H9 (cell line): ENCODE measurements at regions not wholly inside any gene's neighbourhood (a gene's known extent, or its start where the extent isn't known, plus 50 kb on each side); places are given as distances from the start of the nearest gene placed in this dataset.

Source experiments
- DNase-seq: peaks from one replicate; pipeline ENCODE4 v3.0.0-alpha.2; 2017
- H2AFZ ChIP-seq: one replicate; pipeline ENCODE4 v1.6.1; 2013; ENCODE audit warnings: mild to moderate bottlenecking, low read length, control low read depth, moderate library complexity
- H2AK5ac ChIP-seq: 2 replicates; pipeline ENCODE4 v1.6.1; 2013; ENCODE audit warnings: low read length, control low read depth, mixed read lengths; ENCODE audit not compliant: insufficient read length
- H2BK120ac ChIP-seq: one replicate; pipeline ENCODE4 v1.6.1; 2013; ENCODE audit warnings: low read depth, mild to moderate bottlenecking, low read length, control low read depth, inconsistent platforms; ENCODE audit not compliant: poor library complexity, severe bottlenecking
- H2BK12ac ChIP-seq: 2 replicates; pipeline ENCODE4 v1.6.1; 2013; ENCODE audit warnings: low read length, control low read depth, mixed read lengths, low read depth; ENCODE audit not compliant: insufficient read length
- H2BK15ac ChIP-seq: 2 replicates; pipeline ENCODE4 v1.6.1; 2013; ENCODE audit warnings: low read depth, low read length, control low read depth
- H2BK20ac ChIP-seq: one replicate; pipeline ENCODE4 v1.6.1; 2013; ENCODE audit warnings: low read depth, mild to moderate bottlenecking, low read length, control low read depth, inconsistent platforms; ENCODE audit not compliant: poor library complexity, severe bottlenecking
- H2BK5ac ChIP-seq: 2 replicates; pipeline ENCODE4 v1.6.1; 2013; ENCODE audit warnings: low read length, control low read depth, mixed read lengths; ENCODE audit not compliant: insufficient read length
- H3K14ac ChIP-seq: 2 replicates; pipeline ENCODE4 v1.6.1; 2013; ENCODE audit warnings: low read length, control low read depth; ENCODE audit not compliant: insufficient read depth
- H3K18ac ChIP-seq: 2 replicates; pipeline ENCODE4 v1.6.1; 2013; ENCODE audit warnings: low read depth, mild to moderate bottlenecking, mixed read lengths, low read length, control low read depth; ENCODE audit not compliant: insufficient read length
- H3K23ac ChIP-seq: 2 replicates; pipeline ENCODE4 v1.6.1; 2013; ENCODE audit warnings: low read length, control low read depth, mixed read lengths, low read depth; ENCODE audit not compliant: insufficient read length
- H3K23me2 ChIP-seq: 2 replicates; pipeline ENCODE4 v1.6.1; 2013; ENCODE audit warnings: low read depth, mild to moderate bottlenecking, mixed read lengths, low read length, control low read depth; ENCODE audit not compliant: insufficient read length, poor library complexity, severe bottlenecking
- H3K27ac ChIP-seq: 2 replicates; pipeline ENCODE4 v1.5.1; 2013; ENCODE audit warnings: low read length, control low read depth, mixed read lengths, low read depth; ENCODE audit not compliant: insufficient read length
- H3K27me3 ChIP-seq: 2 replicates; pipeline ENCODE4 v1.6.1; 2013; ENCODE audit warnings: low read length, control low read depth, inconsistent platforms; ENCODE audit not compliant: insufficient read depth
- H3K4ac ChIP-seq: 2 replicates; pipeline ENCODE4 v1.6.1; 2013; ENCODE audit warnings: low read depth, mild to moderate bottlenecking, control low read depth, inconsistent platforms, low read length, moderate library complexity
- H3K4me1 ChIP-seq: 2 replicates; pipeline ENCODE4 v1.6.1; 2013; ENCODE audit warnings: low read length, control low read depth, inconsistent platforms; ENCODE audit not compliant: insufficient read depth
- H3K4me2 ChIP-seq: 2 replicates; pipeline ENCODE4 v1.6.1; 2013; ENCODE audit warnings: low read length, control low read depth, mixed read lengths; ENCODE audit not compliant: insufficient read length, insufficient read depth
- H3K56ac ChIP-seq: 2 replicates; pipeline ENCODE4 v1.6.1; 2013; ENCODE audit warnings: low read depth, mild to moderate bottlenecking, mixed read lengths, low read length, control low read depth; ENCODE audit not compliant: insufficient read length
- H3K79me1 ChIP-seq: 2 replicates; pipeline ENCODE4 v1.6.1; 2013; ENCODE audit warnings: low read depth, mild to moderate bottlenecking, moderate library complexity, low read length, control low read depth, inconsistent platforms; ENCODE audit not compliant: insufficient read depth, poor library complexity, severe bottlenecking
- H3K79me2 ChIP-seq: 2 replicates; pipeline ENCODE4 v1.6.1; 2013; ENCODE audit warnings: low read length, control low read depth, inconsistent platforms; ENCODE audit not compliant: insufficient read depth
- H3K9ac ChIP-seq: 2 replicates; pipeline ENCODE4 v1.6.1; 2013; ENCODE audit warnings: low read length, control low read depth, mixed read lengths; ENCODE audit not compliant: insufficient read length; ENCODE audit errors: extremely low read depth
- H3K9me3 ChIP-seq: one replicate; pipeline ENCODE4 v1.6.1; 2013; ENCODE audit warnings: low read depth, low read length, inconsistent platforms; ENCODE audit not compliant: control insufficient read depth
- H3T11ph ChIP-seq: one replicate; pipeline ENCODE4 v1.6.1; 2013; ENCODE audit warnings: mild to moderate bottlenecking, low read length, control low read depth, inconsistent platforms
- H4K20me1 ChIP-seq: one replicate; pipeline ENCODE4 v1.6.1; 2013; ENCODE audit not compliant: control insufficient read depth, insufficient read length, insufficient read depth
- H4K5ac ChIP-seq: 2 replicates; pipeline ENCODE4 v1.6.1; 2013; ENCODE audit warnings: low read depth, mild to moderate bottlenecking, mixed read lengths, low read length, control low read depth; ENCODE audit not compliant: insufficient read length
- H4K8ac ChIP-seq: replicated peaks from 2 replicates; pipeline ENCODE4 v1.6.1; 2013; ENCODE audit warnings: low read length, control low read depth, mixed read lengths, low read depth; ENCODE audit not compliant: insufficient read length
- H4K91ac ChIP-seq: 2 replicates; pipeline ENCODE4 v1.6.1; 2013; ENCODE audit warnings: low read depth, mild to moderate bottlenecking, moderate library complexity, mixed read lengths, low read length, control low read depth; ENCODE audit not compliant: insufficient read length
- H3K27ac Mint-ChIP-seq, 3 experiments: 2 replicates in 2 of 3; 3 replicates in 1 of 3; pipeline ENCODE4 v1.8.0; 2020 to 2021; ENCODE audit warnings: mixed read lengths in 3 of 3, mild to moderate bottlenecking in 1 of 3, moderate library complexity in 1 of 3
- H3K27me3 Mint-ChIP-seq: 2 replicates; pipeline ENCODE4 v1.8.0; 2021; ENCODE audit warnings: low read depth, mild to moderate bottlenecking, moderate library complexity, mixed read lengths
- H3K36me3 Mint-ChIP-seq, 3 experiments: 2 replicates in 2 of 3; 3 replicates in 1 of 3; pipeline ENCODE4 v1.8.0; 2020 to 2021; ENCODE audit warnings: low read depth in 3 of 3, mixed read lengths in 3 of 3; ENCODE audit not compliant: insufficient read depth in 1 of 3
- H3K4me1 Mint-ChIP-seq, 2 experiments: 2 replicates each; pipeline ENCODE4 v1.8.0; 2020; ENCODE audit warnings: mixed read lengths in 2 of 2
- H3K4me3 Mint-ChIP-seq, 2 experiments: 2 replicates in 1 of 2; 3 replicates in 1 of 2; pipeline ENCODE4 v1.8.0; 2020 to 2021; ENCODE audit warnings: mild to moderate bottlenecking in 2 of 2, mixed read lengths in 2 of 2, moderate library complexity in 1 of 2
- H3K9me3 Mint-ChIP-seq, 2 experiments: 2 replicates in 1 of 2; 3 replicates in 1 of 2; pipeline ENCODE4 v1.8.0; 2020; ENCODE audit warnings: mild to moderate bottlenecking in 2 of 2, mixed read lengths in 2 of 2, moderate library complexity in 1 of 2
- CTCF ChIP-seq: fragments of 200-600 bp; sonication (generic); conservative IDR thresholded peaks from 3 replicates; pipeline ENCODE4 v1.8.0; 2021; ENCODE audit warnings: antibody characterized with exemption, mild to moderate bottlenecking
- WGBS: extraction: QIAGEN DNeasy Blood & Tissue Kit; methylation state at CpG from one replicate; pipeline ENCODE4 v1.1.7; 2013; ENCODE audit warnings: missing lambda C conversion rate, low lambda C conversion rate, mixed read lengths; ENCODE audit not compliant: insufficient read length; ENCODE audit errors: extremely low coverage; 5-methylcytosine and 5-hydroxymethylcytosine counted together

GRCh38 chr18:59810735-59811520 lies 88.9 kb upstream of the PMAIP1 start:
- no peak overlapping the region for H3K9ac ChIP-seq
- H2AFZ ChIP-seq, result no peak overlapping the region
- no peak overlapping the region for H2BK5ac ChIP-seq

More at GRCh38 chr18:59810735-59811520, 88.9 kb upstream of the PMAIP1 start:
- H3K9me3 ChIP-seq, result no peaks in the 10 kb centered on the region
- H4K8ac ChIP-seq, result no peak overlapping the region
- no peak overlapping the region for H3K18ac ChIP-seq
- no peak overlapping the region for H2AK5ac ChIP-seq
- no peak overlapping the region for H4K91ac ChIP-seq
- H3K14ac ChIP-seq, result no peak overlapping the region
- no peak overlapping the region for H3K4ac ChIP-seq
- no peak overlapping the region for H2BK12ac ChIP-seq
- no peak for TF ChIP-seq CTCF
- H3K79me2 ChIP-seq, result no peaks in the 10 kb centered on the region
- H3K4me1 Mint-ChIP-seq, result no peaks in the 10 kb centered on the region
- H3K23ac ChIP-seq, result no peak overlapping the region
- H2BK15ac ChIP-seq, result no peak overlapping the region
- WGBS, result no CpG with 5 or more reads among the region's 2 CpGs
- H3K56ac ChIP-seq, result no peak overlapping the region
- no peaks in the 10 kb centered on the region for H3K79me1 ChIP-seq
- H3K27me3 Mint-ChIP-seq, result 0 out of 2 replicates have a peak, but pooled peaks cover 1% of the 10 kb centered on the region
- no peak overlapping the region for H3K4me3 Mint-ChIP-seq
- H2BK20ac ChIP-seq, result no peak overlapping the region
- H3K4me1 ChIP-seq, result no peaks in the 10 kb centered on the region
- H3K36me3 Mint-ChIP-seq, result no peaks in the 10 kb centered on the region
- H3K27ac Mint-ChIP-seq, result no peak overlapping the region
- no peaks in the 10 kb centered on the region for H3K27me3 ChIP-seq
- no peak overlapping the region for H3K27ac ChIP-seq
- no peak overlapping the region for H3K4me2 ChIP-seq
- H4K5ac ChIP-seq, result no peak overlapping the region
- no peak for DNase-seq
- no peak overlapping the region for H3T11ph ChIP-seq
- no peaks in the 10 kb centered on the region for H4K20me1 ChIP-seq
- no peak overlapping the region for H2BK120ac ChIP-seq
- H3K23me2 ChIP-seq, result no peaks in the 10 kb centered on the region
- H3K9me3 Mint-ChIP-seq, result no peaks in the 10 kb centered on the region; a peak in 1 of 5 replicates
